PC-3 (cell line): ENCODE measurements at regions not wholly inside any gene's neighbourhood (a gene's known extent, or its start where the extent isn't known, plus 50 kb on each side); places are given as distances from the start of the nearest gene placed in this dataset.
A peak's percentile ranks its signal among the peaks of the same experiment; 100 is the strongest.
"Not testable (repeated sequence)": the region's sequence is repeated elsewhere in the genome, so short reads cannot be mapped to it uniquely, and the experiment has no call there.

Experiments
- ATAC-seq: fragments of 200-7000 bp; cut with Tn5 transposase; 2 replicates; pipeline ENCODE4 v1.9.1; 2020; ENCODE audit warnings: mild to moderate bottlenecking, moderate library complexity
- BruUV-seq: library from RNA; stranded (reverse); fragments of 400-500 nt; replicated peaks from 2 replicates; lab custom pipeline; 2021; lab: Mats Ljungman, UMichigan
- CTCF ChIA-PET: fragments of 300-600 bp; sonication (Branson Sonifier 250); formaldehyde crosslinking; loops from one replicate; lab custom pipeline; 2022; ENCODE audit warnings: antibody characterized with exemption; lab: Charles Lee
- POLR2A ChIA-PET: fragments of 300-600 bp; sonication (Branson Sonifier 250); formaldehyde crosslinking; loops from one replicate; lab custom pipeline; 2022; ENCODE audit warnings: antibody characterized with exemption; ENCODE audit not compliant: unreplicated experiment; lab: Charles Lee
- DNase-seq: peaks from one replicate; pipeline ENCODE4 v3.0.0-alpha.2; 2015
- H2AFZ ChIP-seq: fragments of 300-600 bp; sonication (generic); 2 replicates; pipeline ENCODE4 v1.6.0; 2016; ENCODE audit warnings: antibody characterized with exemption, low read length
- H3F3A ChIP-seq: fragments of 300-600 bp; sonication (generic); one replicate; pipeline ENCODE4 v1.6.0; 2017; ENCODE audit warnings: antibody characterized with exemption, low read length, control low read depth, mild to moderate bottlenecking; ENCODE audit not compliant: unreplicated experiment
- H3K27ac ChIP-seq: fragments of 300-600 bp; sonication (generic); 2 replicates; pipeline ENCODE4 v1.5.1; 2016; ENCODE audit warnings: mild to moderate bottlenecking, low read length
- H3K27me3 ChIP-seq: fragments of 300-600 bp; sonication (generic); 2 replicates; pipeline ENCODE4 v1.6.1; 2016; ENCODE audit warnings: low read length, mixed read lengths
- H3K36me3 ChIP-seq: fragments of 300-600 bp; sonication (generic); 2 replicates; pipeline ENCODE4 v1.6.1; 2016; ENCODE audit warnings: low read depth, mixed run types, low read length, mixed read lengths
- H3K4me1 ChIP-seq: fragments of 300-600 bp; sonication (generic); 2 replicates; pipeline ENCODE4 v1.5.1; 2016; ENCODE audit warnings: low read length; ENCODE audit not compliant: insufficient read depth
- H3K4me2 ChIP-seq: fragments of 300-600 bp; sonication (generic); 2 replicates; pipeline ENCODE4 v1.6.0; 2016; ENCODE audit warnings: low read length
- H3K4me3 ChIP-seq: fragments of 300-600 bp; sonication (generic); 2 replicates; pipeline ENCODE4 v1.5.1; 2016; ENCODE audit warnings: mild to moderate bottlenecking, low read length, mixed read lengths
- H3K79me2 ChIP-seq: fragments of 300-600 bp; sonication (generic); 2 replicates; pipeline ENCODE4 v1.6.1; 2017; ENCODE audit warnings: low read length, mixed read lengths
- H3K9ac ChIP-seq: fragments of 300-600 bp; sonication (generic); 2 replicates; pipeline ENCODE4 v1.6.0; 2016; ENCODE audit warnings: mild to moderate bottlenecking, low read length
- H3K9me2 ChIP-seq: fragments of 300-600 bp; sonication (generic); replicated peaks from 2 replicates; pipeline ENCODE4 v1.6.1; 2016; ENCODE audit warnings: mixed run types, low read length, mixed read lengths
- H3K9me3 ChIP-seq: fragments of 300-600 bp; sonication (generic); 2 replicates; pipeline ENCODE4 v1.6.1; 2016; ENCODE audit warnings: low read length, mixed read lengths
- H4K20me1 ChIP-seq: fragments of 300-600 bp; sonication (generic); 2 replicates; pipeline ENCODE4 v1.6.1; 2016; ENCODE audit warnings: low read length, mixed read lengths
- CTCF ChIP-seq: fragments of 300-600 bp; sonication (generic); conservative IDR thresholded peaks from 2 replicates; pipeline ENCODE4 v1.5.1; 2017; ENCODE audit warnings: antibody characterized with exemption, low read depth, mild to moderate bottlenecking, low read length
- EZH2 ChIP-seq: fragments of 300-600 bp; sonication (generic); IDR thresholded peaks from one replicate; pipeline ENCODE4 v1.6.1; 2017; ENCODE audit warnings: antibody characterized with exemption, mild to moderate bottlenecking, low read length; ENCODE audit not compliant: unreplicated experiment
- EZH2phosphoT487 ChIP-seq: fragments of 300-600 bp; sonication (generic); IDR thresholded peaks from 2 replicates; pipeline ENCODE4 v1.6.1; 2018; ENCODE audit warnings: mild to moderate bottlenecking, antibody characterized with exemption, low read length, borderline replicate concordance
- intact Hi-C: fragments of 100-400 bp; cut with micrococcal nuclease; formaldehyde crosslinking; loops from 2 replicates; pipeline ENCODE4 v1.9.0; 2023

- Histone ChIP-seq H4K20me1 (no peaks in the 10 kb centered on the region), H3K36me3 (no peaks in the 10 kb centered on the region), H3K9me2 (no peaks in the 10 kb centered on the region), H3K4me1 (no peaks in the 10 kb centered on the region), H3K4me2 (no peak overlapping the region), H3K4me3 (no peak overlapping the region), H2AFZ (no peak overlapping the region), H3K9me3 (no peaks in the 10 kb centered on the region), H3F3A (no peaks in the 10 kb centered on the region), H3K27ac (no peak overlapping the region), H3K9ac (no peak overlapping the region), H3K79me2 (no peaks in the 10 kb centered on the region), H3K27me3 (no peaks in the 10 kb centered on the region)
- ATAC-seq (no peak), DNase-seq (no peak)
- no peak for TF ChIP-seq EZH2phosphoT487
- no peak for TF ChIP-seq CTCF
- TF ChIP-seq EZH2: no peak
- CTCF ChIA-PET: interaction anchor here (0.6 kb wide), 1 partner anchor 43 kb away, joined by 3 read pairs; no protein-coding TSS in a partner anchor
- POLR2A ChIA-PET: interaction anchor here (0.6 kb wide), 1 partner anchor 11 kb away, joined by 3 read pairs; no protein-coding TSS in a partner anchor
- intact Hi-C loops: no loop called here
- no TSS peak for BruUV-seq
Observed at GRCh38 chr5:103860327-103860726, 297.7 kb upstream of the NUDT12 start.

- H2AFZ ChIP-seq, H4K20me1 ChIP-seq, DNase-seq, intact Hi-C loops, H3K9me2 ChIP-seq, POLR2A ChIA-PET, H3K27ac ChIP-seq, H3K36me3 ChIP-seq, H3K9ac ChIP-seq, H3K79me2 ChIP-seq, H3F3A ChIP-seq, H3K4me3 ChIP-seq, H3K9me3 ChIP-seq, BruUV-seq, H3K27me3 ChIP-seq, CTCF ChIA-PET, ATAC-seq, H3K4me1 ChIP-seq, H3K4me2 ChIP-seq: not testable (repeated sequence)
Observed at GRCh38 chr5:103858367-103858766, 295.8 kb upstream of the NUDT12 start.

- TF ChIP-seq EZH2phosphoT487 (no peak), EZH2 (no peak)
- DNase-seq: no peak
- Histone ChIP-seq H3K9ac (no peak overlapping the region), H3K9me3 (no peaks in the 10 kb centered on the region), H3K27me3 (no peaks in the 10 kb centered on the region), H2AFZ (0 out of 2 replicates have a peak overlapping the region, but pooled peaks have one; percentile 1), H3K36me3 (no peaks in the 10 kb centered on the region), H3K4me1 (peaks cover 49% of the 10 kb centered on the region), H3K4me2 (peak overlapping the region; percentile 37; the same call in 1 of the 2 replicates), H3K79me2 (no peaks in the 10 kb centered on the region), H4K20me1 (no peaks in the 10 kb centered on the region), H3K27ac (peak overlapping the region; percentile 74; the same call in 1 of the 2 replicates), H3K4me3 (no peak overlapping the region), H3F3A (peaks cover 10% of the 10 kb centered on the region), H3K9me2 (no peaks in the 10 kb centered on the region)
- ATAC-seq: no peak
- no TSS peak for BruUV-seq
- CTCF ChIA-PET: no interaction called here
- intact Hi-C loops: no loop called here
- POLR2A ChIA-PET: no interaction called here
Observed at GRCh38 chr5:103851091-103851490, 288.5 kb upstream of the NUDT12 start.
